ENCODE measurements at regions not wholly inside any gene's neighbourhood (a gene's known extent, or its start where the extent isn't known, plus 50 kb on each side); places are given as distances from the start of the nearest gene placed in this dataset.

DNA sequence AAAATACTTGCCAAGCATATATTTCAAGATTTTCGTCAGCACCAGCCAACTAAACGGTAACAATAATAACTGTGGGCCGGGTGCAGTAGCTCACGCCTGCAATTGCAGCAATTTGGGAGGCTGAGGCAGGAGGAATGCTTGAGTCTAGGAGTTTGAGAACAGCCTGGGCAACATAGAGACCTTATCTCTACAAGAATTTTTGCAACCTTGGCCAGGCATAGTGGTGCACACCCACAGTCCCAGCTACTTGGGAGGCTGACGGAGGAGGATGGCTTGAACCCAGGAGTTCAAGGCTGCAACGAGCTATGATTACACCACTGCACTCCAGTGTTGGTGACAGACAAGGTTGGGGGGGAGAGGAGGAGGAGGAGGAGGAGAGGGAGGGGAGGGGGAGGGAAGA is 145.0 kb upstream of the TIAM1 start:
- TF ChIP-seq ZSCAN29 (IDR thresholded peaks at IDR 0.05) (no peak), DPF2 (IDR thresholded peaks at IDR 0.05) (no peak), BRCA1 (IDR thresholded peaks at IDR 0.05; ENCODE audit: low read depth, low read length) (no peak)
- TF ChIP-seq, protein P1, sequence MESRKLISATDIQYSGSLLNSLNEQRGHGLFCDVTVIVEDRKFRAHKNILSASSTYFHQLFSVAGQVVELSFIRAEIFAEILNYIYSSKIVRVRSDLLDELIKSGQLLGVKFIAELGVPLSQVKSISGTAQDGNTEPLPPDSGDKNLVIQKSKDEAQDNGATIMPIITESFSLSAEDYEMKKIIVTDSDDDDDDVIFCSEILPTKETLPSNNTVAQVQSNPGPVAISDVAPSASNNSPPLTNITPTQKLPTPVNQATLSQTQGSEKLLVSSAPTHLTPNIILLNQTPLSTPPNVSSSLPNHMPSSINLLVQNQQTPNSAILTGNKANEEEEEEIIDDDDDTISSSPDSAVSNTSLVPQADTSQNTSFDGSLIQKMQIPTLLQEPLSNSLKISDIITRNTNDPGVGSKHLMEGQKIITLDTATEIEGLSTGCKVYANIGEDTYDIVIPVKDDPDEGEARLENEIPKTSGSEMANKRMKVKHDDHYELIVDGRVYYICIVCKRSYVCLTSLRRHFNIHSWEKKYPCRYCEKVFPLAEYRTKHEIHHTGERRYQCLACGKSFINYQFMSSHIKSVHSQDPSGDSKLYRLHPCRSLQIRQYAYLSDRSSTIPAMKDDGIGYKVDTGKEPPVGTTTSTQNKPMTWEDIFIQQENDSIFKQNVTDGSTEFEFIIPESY (IDR thresholded peaks at IDR 0.05), result no peak
- TF ChIP-seq, protein P2, sequence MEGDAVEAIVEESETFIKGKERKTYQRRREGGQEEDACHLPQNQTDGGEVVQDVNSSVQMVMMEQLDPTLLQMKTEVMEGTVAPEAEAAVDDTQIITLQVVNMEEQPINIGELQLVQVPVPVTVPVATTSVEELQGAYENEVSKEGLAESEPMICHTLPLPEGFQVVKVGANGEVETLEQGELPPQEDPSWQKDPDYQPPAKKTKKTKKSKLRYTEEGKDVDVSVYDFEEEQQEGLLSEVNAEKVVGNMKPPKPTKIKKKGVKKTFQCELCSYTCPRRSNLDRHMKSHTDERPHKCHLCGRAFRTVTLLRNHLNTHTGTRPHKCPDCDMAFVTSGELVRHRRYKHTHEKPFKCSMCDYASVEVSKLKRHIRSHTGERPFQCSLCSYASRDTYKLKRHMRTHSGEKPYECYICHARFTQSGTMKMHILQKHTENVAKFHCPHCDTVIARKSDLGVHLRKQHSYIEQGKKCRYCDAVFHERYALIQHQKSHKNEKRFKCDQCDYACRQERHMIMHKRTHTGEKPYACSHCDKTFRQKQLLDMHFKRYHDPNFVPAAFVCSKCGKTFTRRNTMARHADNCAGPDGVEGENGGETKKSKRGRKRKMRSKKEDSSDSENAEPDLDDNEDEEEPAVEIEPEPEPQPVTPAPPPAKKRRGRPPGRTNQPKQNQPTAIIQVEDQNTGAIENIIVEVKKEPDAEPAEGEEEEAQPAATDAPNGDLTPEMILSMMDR (IDR thresholded peaks at IDR 0.05 in 2 of 3, conservative IDR thresholded peaks at IDR 0.05 in 1 of 3; ENCODE audit: control insufficient read depth in 2 of 3, extremely low read depth in 1 of 3, insufficient read depth in 1 of 3, low read depth in 3 of 3, low read length in 3 of 3), result no peak
